Neural cell (in vitro differentiated cells): ENCODE measurements at regions not wholly inside any gene's neighbourhood (a gene's known extent, or its start where the extent isn't known, plus 50 kb on each side); places are given as distances from the start of the nearest gene placed in this dataset.

Experiments
- H2AFZ ChIP-seq: fragments of 200-600, 300-800 bp; sonication (generic), shearing (Covaris generic); 2 replicates; pipeline ENCODE4 v1.6.0; 2014; ENCODE audit warnings: low read depth, mild to moderate bottlenecking, antibody characterized with exemption, low read length, moderate library complexity
- H3F3A ChIP-seq: fragments of 200-600 bp; shearing (Covaris generic); 2 replicates; pipeline ENCODE4 v1.6.1; 2016; ENCODE audit warnings: mild to moderate bottlenecking, moderate library complexity, mixed read lengths, antibody characterized with exemption, low read length; ENCODE audit not compliant: insufficient read depth, poor library complexity, severe bottlenecking
- H3K27ac ChIP-seq: fragments of 200-600, 300-800 bp; sonication (generic), shearing (Covaris generic); 2 replicates; pipeline ENCODE4 v1.5.1; 2014; ENCODE audit warnings: mild to moderate bottlenecking, low read length, moderate library complexity
- H3K27me3 ChIP-seq: fragments of 300-800, 200-600 bp; sonication (generic), shearing (Covaris generic); 2 replicates; pipeline ENCODE4 v1.6.0; 2014; ENCODE audit warnings: mild to moderate bottlenecking, low read depth, low read length, moderate library complexity; ENCODE audit not compliant: insufficient read depth
- H3K36me3 ChIP-seq: fragments of 300-800, 200-600 bp; sonication (generic), shearing (Covaris generic); 2 replicates; pipeline ENCODE4 v1.5.1; 2014; ENCODE audit warnings: mild to moderate bottlenecking, antibody characterized with exemption, low read length, moderate library complexity; ENCODE audit not compliant: insufficient read depth
- H3K4me2 ChIP-seq: fragments of 300-800, 200-600 bp; sonication (generic), shearing (Covaris generic); 2 replicates; pipeline ENCODE4 v1.6.0; 2014; ENCODE audit warnings: mild to moderate bottlenecking, low read length
- H3K4me3 ChIP-seq: fragments of 300-800, 200-600 bp; sonication (generic), shearing (Covaris generic); 2 replicates; pipeline ENCODE4 v1.5.1; 2014; ENCODE audit warnings: mild to moderate bottlenecking, low read length, moderate library complexity
- H3K79me2 ChIP-seq: fragments of 200-600 bp; shearing (Covaris generic); replicated peaks from 2 replicates; pipeline ENCODE4 v1.6.0; 2014; ENCODE audit warnings: mild to moderate bottlenecking, low read length, moderate library complexity; ENCODE audit not compliant: insufficient read depth
- H3K9ac ChIP-seq: fragments of 300-800, 200-600 bp; sonication (generic), shearing (Covaris generic); 2 replicates; pipeline ENCODE4 v1.6.1; 2016; ENCODE audit warnings: mild to moderate bottlenecking, low read length, mixed read lengths
- H3K9me2 ChIP-seq: fragments of 200-600 bp; shearing (Covaris generic); 2 replicates; pipeline ENCODE4 v1.6.1; 2016; ENCODE audit warnings: mild to moderate bottlenecking, low read length, mixed read lengths; ENCODE audit not compliant: insufficient read depth
- H3K9me3 ChIP-seq: fragments of 200-600, 300-800 bp; sonication (generic), shearing (Covaris generic); 2 replicates; pipeline ENCODE4 v1.6.1; 2016; ENCODE audit warnings: mild to moderate bottlenecking, mixed run types, low read length, moderate library complexity, mixed read lengths
- H4K20me1 ChIP-seq: fragments of 200-600 bp; shearing (Covaris generic); 2 replicates; pipeline ENCODE4 v1.6.1; 2016; ENCODE audit warnings: mild to moderate bottlenecking, mixed run types; ENCODE audit not compliant: insufficient read depth
- EP300 ChIP-seq: fragments of 450-650 bp; conservative IDR thresholded peaks from 2 replicates; pipeline ENCODE4 v1.6.1; 2014; ENCODE audit warnings: antibody characterized with exemption, mild to moderate bottlenecking, moderate library complexity; ENCODE audit not compliant: poor library complexity, severe bottlenecking
- EZH2 ChIP-seq: fragments of 200-600, 300-800 bp; shearing (Covaris generic), sonication (generic); IDR thresholded peaks from 2 replicates; pipeline ENCODE4 v1.6.1; 2014; ENCODE audit warnings: antibody characterized with exemption, low read length, borderline replicate concordance, mild to moderate bottlenecking; ENCODE audit not compliant: insufficient read depth, poor library complexity, severe bottlenecking
- MXI1 ChIP-seq: fragments of 450-650 bp; conservative IDR thresholded peaks from 2 replicates; pipeline ENCODE4 v1.6.1; 2014; ENCODE audit warnings: antibody characterized with exemption, mild to moderate bottlenecking; ENCODE audit not compliant: poor library complexity, severe bottlenecking
- POLR2AphosphoS5 ChIP-seq: IDR thresholded peaks from 2 replicates; pipeline ENCODE4 v1.6.1; 2012
- RAD21 ChIP-seq: fragments of 450-650 bp; conservative IDR thresholded peaks from 2 replicates; pipeline ENCODE4 v1.6.1; 2014; ENCODE audit warnings: antibody characterized with exemption, mild to moderate bottlenecking, moderate library complexity
- SMC3 ChIP-seq: fragments of 450-650 bp; conservative IDR thresholded peaks from 2 replicates; pipeline ENCODE4 v1.6.1; 2014; ENCODE audit warnings: antibody characterized with exemption, mild to moderate bottlenecking, moderate library complexity; ENCODE audit not compliant: poor library complexity
- TAF1 ChIP-seq: IDR thresholded peaks from 2 replicates; pipeline ENCODE4 v1.6.1; 2012; ENCODE audit warnings: low read depth
- TF ChIP-seq, protein P1 (sequence below): IDR thresholded peaks from 2 replicates; pipeline ENCODE4 v1.6.1; 2012; ENCODE audit warnings: borderline replicate concordance
- TF ChIP-seq, protein P2 (sequence below): fragments of 450-650 bp; IDR thresholded peaks from 2 replicates; pipeline ENCODE4 v1.5.1; 2014; ENCODE audit warnings: antibody characterized with exemption, mild to moderate bottlenecking, moderate library complexity; ENCODE audit not compliant: poor library complexity, severe bottlenecking

DNA sequence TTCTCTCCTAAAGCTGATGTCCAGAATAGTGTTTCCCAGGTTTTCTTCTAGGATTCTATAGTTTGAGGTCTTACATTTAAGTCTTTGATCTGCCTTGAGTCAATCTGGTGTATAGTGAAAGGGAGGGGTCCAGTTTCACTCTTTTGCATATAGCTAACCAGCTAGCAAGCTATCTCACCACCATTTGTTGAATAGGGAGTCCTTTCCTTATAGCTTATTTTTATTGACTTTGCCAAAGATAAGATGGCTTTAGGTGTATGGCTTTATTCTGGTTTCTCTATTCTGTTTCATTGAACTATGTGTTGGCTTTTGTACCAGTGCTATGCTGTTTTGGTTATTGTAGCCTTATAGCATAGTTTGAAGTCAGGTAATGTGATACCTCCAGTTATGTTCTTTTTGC lies 1386.1 kb downstream of the SLITRK5 start:
- Histone ChIP-seq H3F3A (no peaks in the 10 kb centered on the region), H4K20me1 (no peaks in the 10 kb centered on the region), H3K9me2 (no peaks in the 10 kb centered on the region), H3K27ac (no peak overlapping the region), H3K27me3 (no peaks in the 10 kb centered on the region), H3K9ac (no peak overlapping the region), H3K36me3 (no peaks in the 10 kb centered on the region), H3K9me3 (no peaks in the 10 kb centered on the region), H3K4me2 (no peak overlapping the region), H2AFZ (no peak overlapping the region), H3K4me3 (no peak overlapping the region), H3K79me2 (no peaks in the 10 kb centered on the region)
- TF ChIP-seq, protein P1, sequence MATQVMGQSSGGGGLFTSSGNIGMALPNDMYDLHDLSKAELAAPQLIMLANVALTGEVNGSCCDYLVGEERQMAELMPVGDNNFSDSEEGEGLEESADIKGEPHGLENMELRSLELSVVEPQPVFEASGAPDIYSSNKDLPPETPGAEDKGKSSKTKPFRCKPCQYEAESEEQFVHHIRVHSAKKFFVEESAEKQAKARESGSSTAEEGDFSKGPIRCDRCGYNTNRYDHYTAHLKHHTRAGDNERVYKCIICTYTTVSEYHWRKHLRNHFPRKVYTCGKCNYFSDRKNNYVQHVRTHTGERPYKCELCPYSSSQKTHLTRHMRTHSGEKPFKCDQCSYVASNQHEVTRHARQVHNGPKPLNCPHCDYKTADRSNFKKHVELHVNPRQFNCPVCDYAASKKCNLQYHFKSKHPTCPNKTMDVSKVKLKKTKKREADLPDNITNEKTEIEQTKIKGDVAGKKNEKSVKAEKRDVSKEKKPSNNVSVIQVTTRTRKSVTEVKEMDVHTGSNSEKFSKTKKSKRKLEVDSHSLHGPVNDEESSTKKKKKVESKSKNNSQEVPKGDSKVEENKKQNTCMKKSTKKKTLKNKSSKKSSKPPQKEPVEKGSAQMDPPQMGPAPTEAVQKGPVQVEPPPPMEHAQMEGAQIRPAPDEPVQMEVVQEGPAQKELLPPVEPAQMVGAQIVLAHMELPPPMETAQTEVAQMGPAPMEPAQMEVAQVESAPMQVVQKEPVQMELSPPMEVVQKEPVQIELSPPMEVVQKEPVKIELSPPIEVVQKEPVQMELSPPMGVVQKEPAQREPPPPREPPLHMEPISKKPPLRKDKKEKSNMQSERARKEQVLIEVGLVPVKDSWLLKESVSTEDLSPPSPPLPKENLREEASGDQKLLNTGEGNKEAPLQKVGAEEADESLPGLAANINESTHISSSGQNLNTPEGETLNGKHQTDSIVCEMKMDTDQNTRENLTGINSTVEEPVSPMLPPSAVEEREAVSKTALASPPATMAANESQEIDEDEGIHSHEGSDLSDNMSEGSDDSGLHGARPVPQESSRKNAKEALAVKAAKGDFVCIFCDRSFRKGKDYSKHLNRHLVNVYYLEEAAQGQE = no peak
- TF ChIP-seq SMC3 = no peak
- TF ChIP-seq, protein P2, sequence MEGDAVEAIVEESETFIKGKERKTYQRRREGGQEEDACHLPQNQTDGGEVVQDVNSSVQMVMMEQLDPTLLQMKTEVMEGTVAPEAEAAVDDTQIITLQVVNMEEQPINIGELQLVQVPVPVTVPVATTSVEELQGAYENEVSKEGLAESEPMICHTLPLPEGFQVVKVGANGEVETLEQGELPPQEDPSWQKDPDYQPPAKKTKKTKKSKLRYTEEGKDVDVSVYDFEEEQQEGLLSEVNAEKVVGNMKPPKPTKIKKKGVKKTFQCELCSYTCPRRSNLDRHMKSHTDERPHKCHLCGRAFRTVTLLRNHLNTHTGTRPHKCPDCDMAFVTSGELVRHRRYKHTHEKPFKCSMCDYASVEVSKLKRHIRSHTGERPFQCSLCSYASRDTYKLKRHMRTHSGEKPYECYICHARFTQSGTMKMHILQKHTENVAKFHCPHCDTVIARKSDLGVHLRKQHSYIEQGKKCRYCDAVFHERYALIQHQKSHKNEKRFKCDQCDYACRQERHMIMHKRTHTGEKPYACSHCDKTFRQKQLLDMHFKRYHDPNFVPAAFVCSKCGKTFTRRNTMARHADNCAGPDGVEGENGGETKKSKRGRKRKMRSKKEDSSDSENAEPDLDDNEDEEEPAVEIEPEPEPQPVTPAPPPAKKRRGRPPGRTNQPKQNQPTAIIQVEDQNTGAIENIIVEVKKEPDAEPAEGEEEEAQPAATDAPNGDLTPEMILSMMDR = no peak
- no peak for TF ChIP-seq POLR2AphosphoS5
- no peak for TF ChIP-seq MXI1
- no peak for TF ChIP-seq RAD21
- no peak for TF ChIP-seq EZH2
- no peak for TF ChIP-seq TAF1
- TF ChIP-seq EP300 = no peak

DNA sequence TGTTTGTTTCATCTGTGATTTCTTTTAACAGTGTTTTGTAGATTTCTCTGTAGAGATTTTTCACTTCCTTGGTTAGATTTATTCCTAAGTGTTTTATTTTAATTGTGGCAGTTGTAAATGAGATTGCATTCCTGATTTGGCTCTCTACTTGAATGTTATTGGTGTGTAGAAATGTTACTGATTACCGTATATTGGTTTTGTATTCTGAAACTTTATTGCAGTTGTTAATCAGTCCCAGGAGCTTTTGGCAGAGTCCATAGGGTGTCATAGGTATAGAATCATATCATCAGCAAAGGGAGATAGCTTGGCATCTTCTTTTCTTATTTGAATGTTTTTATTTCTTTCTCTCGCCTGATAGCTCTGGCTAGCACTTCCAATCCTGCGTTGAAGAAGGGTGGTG lies 1386.7 kb downstream of the SLITRK5 start:
- no peaks in the 10 kb centered on the region for H3K9me2 ChIP-seq
- no peaks in the 10 kb centered on the region for H4K20me1 ChIP-seq
- TF ChIP-seq EZH2 (no peak), RAD21 (no peak), TAF1 (no peak), EP300 (no peak), POLR2AphosphoS5 (no peak)
- TF ChIP-seq, protein P2 = no peak
- no peaks in the 10 kb centered on the region for H3K36me3 ChIP-seq
- no peak overlapping the region for H3K4me2 ChIP-seq
- H3F3A ChIP-seq = no peaks in the 10 kb centered on the region
- no peaks in the 10 kb centered on the region for H3K27me3 ChIP-seq
- H2AFZ ChIP-seq = no peak overlapping the region
- no peak overlapping the region for H3K9ac ChIP-seq
- H3K79me2 ChIP-seq = no peaks in the 10 kb centered on the region
- H3K27ac ChIP-seq = no peak overlapping the region
- no peak overlapping the region for H3K4me3 ChIP-seq
- H3K9me3 ChIP-seq = no peaks in the 10 kb centered on the region
